GM18867 (cell line): ENCODE measurements at regions not wholly inside any gene's neighbourhood (a gene's known extent, or its start where the extent isn't known, plus 50 kb on each side); places are given as distances from the start of the nearest gene placed in this dataset.
"Not testable (repeated sequence)": the region's sequence is repeated elsewhere in the genome, so short reads cannot be mapped to it uniquely, and the experiment has no call there.

Experiments used
- ATAC-seq: cut with Tn5 transposase; IDR thresholded peaks from one replicate; pipeline ENCODE4 v1.9.1; 2021; ENCODE audit warnings: mild to moderate bottlenecking, moderate library complexity; ENCODE audit not compliant: unreplicated experiment

DNA sequence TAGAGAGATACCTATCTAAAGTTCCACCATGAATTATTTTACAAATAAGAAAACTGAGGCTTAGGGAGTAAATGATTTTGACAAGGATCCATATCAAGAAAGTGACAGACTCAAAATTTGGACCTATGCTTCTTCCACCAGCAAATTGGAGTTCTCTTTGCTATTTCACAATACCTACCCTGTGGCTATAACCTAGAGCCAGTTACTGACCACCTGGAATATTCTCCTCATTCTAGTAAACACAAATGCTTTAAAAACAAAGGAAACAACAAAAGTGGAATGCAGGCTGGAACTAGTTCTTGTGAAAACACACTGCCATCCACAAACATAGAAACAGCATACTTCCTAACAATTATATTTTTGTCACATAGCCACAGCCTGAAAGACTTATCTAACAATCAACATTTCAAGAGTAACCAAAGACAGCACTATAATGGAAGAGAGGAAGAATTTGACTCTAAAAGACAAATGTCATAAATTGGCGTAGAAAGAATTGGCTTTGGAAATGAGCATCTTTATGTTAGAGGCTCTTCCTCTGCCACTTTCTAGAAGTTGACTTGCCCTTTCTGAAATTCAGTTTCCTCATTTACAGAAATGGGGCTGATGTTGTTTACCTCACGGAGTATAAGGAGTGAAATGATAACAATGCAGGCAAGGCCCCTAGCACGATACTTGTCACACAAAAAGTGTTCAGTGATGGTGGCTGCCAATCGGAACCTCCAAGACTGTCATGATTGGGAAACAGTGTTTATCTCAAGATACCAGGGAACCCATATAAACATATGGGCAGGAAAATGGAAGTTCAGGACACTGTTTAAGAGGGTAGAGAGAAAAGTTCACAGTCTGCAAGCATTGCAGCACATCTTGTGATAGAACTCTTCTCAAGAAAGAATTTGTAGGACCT is 138.6 kb upstream of the LGR5 start:
- ATAC-seq, result no peak

DNA sequence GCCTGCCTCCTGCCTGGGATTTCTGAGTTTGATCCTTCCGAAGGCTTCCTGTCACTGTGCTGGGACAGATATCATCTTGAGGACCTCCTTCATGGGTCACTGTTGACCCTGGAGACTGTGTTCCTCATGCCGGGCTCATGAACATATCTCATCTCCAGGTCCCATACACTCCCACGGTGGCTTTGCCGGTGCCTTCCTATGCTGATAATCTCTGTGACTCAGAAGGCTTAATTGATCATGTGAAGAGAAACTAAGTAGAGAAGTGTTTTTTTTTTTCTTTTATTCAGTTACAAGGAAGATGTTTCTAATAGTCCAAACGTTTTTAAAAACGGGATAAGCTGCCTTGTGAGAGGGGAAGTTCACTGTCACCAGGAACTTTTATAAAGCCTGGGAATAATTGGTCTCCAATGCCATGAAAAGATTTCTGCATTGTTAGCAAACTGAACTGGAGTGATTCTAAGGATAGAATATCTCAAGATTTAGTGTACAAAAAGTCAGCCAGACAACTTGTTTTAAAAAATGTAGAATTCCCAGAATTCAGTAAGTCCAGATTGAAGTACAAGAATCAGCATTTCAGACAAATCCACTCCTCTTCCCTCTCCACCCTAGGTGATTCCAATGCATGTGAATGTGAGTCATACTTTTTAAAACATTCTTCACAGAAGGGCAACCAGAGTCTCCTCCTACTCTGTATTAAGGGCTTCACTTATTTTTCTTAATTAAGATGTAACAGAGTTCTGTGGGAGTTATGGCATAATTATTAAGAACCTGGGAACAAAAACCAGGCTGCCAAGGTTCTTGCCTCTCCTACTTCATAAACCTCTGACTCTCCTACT is 139.8 kb upstream of the LGR5 start:
- ATAC-seq, result no peak

DNA sequence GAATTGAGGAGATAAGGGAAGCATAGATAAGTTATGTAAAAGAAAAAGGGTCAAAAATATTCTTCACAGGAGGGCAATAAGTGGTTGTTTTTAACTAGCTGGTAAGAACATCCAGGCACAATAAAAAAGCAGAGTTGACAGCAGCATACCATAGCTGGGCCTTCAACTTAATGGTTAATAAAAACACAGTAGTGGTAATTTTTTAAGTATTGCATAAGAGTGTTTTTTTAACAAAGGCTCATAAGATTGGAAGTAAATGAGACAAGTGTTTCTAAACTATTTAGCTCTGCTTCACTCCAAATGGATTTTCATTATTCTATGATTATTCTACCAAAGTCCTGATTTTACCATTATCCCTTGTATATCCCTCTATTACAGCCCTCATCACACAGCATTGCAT is 140.1 kb upstream of the TSPAN8 start:
- ATAC-seq, result no peak

DNA sequence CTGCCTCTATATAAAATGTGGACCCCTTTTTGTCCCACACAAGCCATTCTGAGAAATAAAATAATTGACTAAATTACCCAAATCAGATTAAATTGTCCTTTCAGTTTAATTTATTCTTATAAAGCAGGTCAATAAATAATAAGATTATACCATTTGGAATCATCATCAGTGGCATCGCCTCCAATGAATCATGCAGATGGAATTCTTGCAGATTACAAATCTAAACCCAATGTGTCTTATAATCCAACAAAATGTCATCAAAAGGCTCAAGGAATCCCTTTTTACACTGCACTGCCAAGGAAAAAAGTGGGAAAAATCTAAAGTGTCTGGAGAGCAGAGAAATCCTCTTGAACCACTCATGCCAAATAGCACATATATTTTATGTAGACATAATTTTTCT is 138.2 kb upstream of the TSPAN8 start:
- ATAC-seq, result no peak

DNA sequence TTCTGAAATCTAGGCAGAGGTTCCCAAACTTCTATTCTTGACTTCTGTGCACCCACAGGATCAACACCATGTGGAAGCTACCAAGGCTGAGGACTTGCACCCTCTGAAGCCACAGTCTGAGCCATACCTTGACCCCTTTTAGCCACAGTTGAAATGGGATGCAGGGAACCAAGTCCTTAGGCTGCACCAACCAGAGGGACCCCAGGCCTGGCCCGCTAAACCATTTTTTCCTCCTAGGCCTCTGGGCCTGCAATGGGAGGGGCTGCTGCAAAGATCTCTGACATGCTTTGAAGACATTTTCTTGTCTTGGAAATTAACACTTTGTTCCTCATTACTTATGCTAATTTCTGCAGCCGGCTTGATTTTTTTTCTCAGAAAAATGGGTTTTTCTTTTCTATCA is 133.9 kb upstream of the TSPAN8 start:
- ATAC-seq, result no peak

DNA sequence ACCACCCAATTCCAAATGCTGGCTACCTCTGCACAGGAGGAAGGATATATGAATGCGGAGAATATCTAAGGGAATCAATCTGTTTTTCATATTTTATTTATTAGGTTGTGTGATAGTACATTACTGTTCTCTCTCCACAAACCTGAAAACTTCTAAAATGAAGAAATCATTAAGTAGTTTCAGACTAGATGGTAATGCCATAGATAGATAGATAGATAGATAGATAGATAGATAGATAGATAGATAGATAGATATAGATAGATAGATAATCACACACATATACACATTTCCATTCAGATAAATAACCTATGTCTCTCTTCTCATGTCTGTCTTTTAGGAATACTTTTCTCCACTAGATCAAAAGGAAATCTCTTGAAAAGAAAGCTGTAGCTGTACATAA is 126.1 kb upstream of the TSPAN8 start:
- ATAC-seq, result no peak

DNA sequence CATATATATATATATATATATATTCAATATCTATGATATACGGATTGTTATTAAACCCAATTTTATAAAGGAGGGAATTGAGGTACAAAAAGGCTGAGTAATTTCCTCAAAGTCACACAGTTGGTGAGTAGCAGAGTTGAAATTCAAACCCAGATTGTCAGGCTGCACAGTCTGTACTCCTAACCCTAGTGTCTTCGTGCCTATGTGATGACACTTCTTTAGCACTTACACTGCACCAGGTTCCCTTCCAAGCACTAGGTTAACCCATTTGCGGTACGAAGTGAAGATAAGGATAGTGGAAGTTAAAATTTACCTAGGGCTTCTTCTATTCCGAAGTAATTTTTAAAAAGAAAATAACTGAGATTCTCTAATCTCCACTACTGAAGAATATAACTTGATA is 125.1 kb upstream of the TSPAN8 start:
- ATAC-seq, result no peak

DNA sequence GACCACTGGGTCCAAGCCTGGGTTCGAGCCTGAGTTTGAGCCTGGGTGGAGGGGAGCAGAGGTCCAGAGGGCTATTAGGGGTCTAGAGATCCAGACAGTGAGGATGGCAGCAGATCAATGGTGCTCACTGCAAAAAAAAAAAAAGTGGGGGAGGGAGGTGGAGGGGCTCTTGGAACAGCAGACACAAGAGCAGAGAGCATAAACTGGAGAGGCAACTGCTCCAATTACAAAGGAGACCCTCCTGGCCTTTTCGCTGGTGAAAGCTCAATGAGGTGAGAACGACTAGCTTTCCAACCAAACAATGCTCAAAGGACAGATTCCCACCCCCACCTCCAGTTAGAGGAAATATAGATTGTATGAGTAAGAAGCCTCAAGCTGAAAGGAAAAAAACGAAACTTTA is 124.2 kb upstream of the TSPAN8 start:
- no peak for ATAC-seq

DNA sequence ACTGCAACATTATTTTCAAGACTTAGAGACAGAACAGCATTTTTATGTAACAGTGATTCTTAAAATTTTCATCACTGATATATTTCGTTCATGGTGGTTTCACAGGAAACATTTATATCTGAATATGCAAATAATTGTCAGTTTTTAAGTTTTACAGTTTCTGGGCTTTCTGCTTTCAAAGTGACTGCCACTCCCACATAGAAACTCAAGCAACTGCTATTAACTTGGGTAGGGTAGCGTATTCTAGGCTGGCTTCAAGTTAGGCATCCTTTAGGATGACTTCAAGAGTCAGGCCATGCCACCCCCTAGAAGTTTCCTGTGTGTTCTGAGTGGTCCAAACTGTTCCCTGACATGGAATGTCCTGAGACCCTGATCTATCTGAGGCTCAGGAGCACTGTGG is 123.6 kb upstream of the TSPAN8 start:
- peak; percentile 60 for ATAC-seq

DNA sequence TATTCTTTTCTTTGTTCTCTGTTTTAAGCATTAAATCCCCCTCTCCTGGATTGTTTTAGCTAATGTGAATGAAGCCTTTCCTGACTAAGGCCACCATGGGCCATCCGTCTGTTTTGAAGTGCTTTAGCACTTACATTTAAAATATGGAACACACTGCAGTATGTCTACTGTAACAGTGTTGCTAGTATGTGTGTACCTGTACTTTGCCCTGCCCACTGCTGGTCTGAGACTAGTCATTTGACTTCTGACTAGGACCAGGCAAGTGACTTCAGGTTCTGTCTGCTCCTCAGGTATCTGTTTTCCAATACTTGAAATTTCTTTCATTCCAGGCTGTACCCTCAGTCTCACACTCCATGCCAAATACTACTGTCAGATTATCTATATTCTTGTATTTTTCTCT is 120.1 kb upstream of the TSPAN8 start:
- ATAC-seq, result no peak

DNA sequence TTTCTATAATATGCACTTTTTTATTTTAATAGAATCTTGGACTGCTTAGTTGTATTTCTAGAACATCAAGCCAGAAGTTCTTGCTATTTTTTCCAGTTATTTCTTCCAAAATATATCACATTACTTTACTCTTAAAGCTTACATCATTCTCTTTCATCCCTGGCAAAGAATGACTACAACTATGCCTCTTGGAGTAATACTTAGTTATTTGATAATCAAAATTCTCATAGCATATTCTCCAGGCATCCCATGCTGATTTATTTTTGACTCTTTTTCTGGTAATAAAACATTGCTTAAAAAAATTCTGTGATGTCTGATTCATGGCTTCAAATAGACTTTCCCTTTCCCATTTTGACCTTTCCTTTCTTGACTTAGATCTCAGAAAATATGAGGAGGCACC is 118.7 kb upstream of the TSPAN8 start:
- ATAC-seq, result no peak

DNA sequence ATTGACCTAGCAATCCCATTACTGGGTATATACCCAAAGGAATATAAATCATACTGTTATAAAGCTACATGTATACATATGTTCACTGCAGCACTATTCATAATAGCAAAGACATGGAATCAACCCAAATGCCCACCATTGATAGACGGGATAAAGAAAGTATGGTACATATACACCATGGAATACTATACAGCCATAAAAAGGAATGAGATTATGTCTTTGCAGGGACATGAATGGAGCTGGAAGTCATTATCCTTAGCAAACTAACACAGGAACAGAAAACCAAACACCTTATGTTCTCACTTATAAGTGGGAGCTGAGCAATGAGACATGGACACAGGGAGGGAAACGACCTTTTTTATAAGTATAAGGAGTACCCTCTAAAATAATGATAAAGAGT is 113.0 kb upstream of the TSPAN8 start:
- ATAC-seq, result not testable (repeated sequence)

DNA sequence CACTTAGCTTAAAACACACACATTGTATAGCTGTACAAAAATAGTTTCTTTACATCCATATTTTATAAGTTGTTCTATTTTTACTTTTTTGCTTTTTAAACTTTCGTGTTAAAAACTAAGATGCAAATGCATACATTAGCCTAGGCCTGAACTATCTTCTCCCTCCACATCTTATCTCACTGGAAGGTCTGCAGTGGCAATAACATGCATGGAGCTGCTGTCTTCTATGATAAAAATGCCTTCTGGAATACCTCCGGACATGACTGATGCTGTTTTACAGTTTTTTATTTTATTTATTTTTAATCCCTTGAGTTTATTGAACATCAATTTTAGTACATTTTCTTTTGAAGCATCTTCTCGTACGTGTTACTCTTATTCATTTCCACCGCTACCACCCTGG is 112.3 kb upstream of the TSPAN8 start:
- ATAC-seq, result no peak

DNA sequence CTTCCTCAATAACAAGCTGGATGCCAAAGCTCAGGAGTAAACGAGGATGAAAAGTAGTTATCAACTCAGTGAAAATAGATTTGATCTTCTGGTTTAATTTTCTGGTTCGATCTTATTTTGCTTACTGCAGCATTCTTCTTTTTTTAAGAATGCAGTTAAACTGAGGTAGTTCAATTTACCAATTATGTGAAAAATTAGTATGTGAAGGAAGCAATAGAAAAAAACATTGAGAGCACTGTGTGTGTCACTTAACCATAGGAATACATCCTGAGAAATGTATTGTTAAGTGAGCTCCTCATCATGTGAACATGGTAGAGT is 111.4 kb upstream of the TSPAN8 start:
- ATAC-seq, result no peak

DNA sequence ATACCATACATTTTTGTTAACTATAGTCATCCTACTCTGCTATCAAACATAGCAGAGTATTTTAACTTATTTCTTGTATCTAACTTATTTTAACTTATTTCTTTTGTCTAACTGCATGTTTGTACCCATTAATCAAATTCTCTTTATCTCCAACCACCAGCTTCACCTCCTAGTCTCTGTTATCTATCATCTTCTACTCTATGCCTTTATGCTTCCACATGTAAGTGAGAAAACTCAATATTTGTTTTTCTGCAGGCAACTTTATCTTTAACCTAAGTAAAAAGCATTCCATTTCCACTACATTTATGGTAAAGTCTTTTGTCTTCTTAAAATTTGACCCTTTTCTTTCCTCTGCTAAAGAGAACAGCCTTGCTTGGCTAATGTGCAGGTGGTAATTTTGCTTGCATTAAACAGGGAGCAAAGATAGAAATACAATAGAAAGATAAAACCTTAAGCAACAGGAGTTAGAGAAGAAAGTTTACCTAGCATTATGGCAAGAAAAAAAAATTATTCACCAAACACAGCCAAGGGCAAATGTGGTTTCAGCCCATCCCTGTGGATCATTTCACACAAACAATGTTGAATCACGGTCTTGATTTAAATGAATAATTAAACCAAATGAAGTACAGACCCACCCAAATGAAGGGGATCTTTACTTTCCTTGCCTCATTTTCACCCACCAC is 110.9 kb upstream of the TSPAN8 start:
- ATAC-seq, result no peak

DNA sequence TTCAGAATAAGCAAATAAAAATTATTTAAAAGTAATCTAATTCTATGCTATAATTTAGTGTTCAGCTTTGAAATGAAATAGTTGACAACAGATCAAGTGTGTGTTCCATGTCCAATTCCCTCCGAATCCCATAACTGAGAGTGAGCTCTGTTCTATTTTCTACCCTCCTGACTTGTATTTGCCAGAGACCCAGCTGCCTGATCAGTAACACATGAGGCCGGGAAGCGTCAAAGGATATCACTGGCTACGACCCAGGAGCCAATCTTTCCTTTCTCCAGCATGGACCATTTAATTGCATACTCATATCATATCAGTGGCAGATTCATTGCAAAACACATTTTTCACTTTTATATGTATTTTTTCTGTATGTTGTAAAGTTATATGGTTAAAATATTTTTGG is 108.8 kb upstream of the TSPAN8 start:
- ATAC-seq, result no peak

DNA sequence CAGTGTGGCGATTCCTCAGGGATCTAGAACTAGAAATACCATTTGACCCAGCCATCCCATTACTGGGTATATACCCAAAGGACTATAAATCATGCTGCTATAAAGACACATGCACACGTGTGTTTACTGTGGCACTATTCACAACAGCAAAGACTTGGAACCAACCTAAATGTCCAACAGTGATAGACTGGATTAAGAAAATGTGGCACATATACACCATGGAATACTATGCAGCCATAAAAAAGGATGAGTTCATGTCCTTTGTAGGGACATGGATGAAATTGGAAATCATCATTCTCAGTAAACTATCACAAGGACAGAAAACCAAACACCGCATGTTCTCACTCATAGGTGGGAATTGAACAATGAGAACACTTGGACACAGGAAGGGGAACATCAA is 107.9 kb upstream of the TSPAN8 start:
- ATAC-seq, result not testable (repeated sequence)

DNA sequence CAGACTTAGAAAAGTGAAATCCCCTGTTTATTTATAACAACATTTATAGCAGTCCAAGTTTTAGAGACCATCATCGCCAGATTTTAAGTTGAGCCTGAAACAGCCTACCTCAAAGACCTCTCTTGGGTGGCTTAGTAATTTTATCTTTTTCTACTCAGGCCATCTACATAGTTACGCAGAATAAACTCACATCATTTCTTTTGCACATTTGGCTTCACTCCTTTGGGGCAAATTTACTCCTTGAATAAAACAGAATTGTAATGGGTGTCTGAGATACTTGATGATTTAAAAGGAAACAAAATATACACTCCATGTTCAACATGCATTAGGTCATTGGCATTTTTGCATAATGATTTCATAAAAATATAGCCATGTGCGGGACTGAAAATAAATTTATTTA is 104.7 kb upstream of the TSPAN8 start:
- ATAC-seq, result no peak

DNA sequence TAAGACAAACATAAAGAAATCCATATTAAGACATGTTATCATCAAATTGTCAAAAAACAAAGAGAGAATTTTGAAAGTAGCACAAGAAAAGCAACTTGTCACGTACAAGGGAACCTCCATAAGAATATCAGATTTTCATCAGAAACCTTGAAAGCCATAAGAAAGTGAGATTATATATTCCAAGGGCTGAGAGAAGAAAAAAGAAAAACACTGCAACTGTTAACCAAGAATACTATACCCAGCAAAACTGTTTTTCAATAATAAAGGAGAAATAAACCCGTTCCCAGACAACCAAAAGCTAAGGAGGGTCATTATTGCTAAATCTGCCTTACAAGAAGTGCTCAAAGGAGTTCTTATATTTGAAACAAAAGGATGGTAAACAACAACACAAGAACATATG is 94.7 kb upstream of the TSPAN8 start:
- no peak for ATAC-seq

DNA sequence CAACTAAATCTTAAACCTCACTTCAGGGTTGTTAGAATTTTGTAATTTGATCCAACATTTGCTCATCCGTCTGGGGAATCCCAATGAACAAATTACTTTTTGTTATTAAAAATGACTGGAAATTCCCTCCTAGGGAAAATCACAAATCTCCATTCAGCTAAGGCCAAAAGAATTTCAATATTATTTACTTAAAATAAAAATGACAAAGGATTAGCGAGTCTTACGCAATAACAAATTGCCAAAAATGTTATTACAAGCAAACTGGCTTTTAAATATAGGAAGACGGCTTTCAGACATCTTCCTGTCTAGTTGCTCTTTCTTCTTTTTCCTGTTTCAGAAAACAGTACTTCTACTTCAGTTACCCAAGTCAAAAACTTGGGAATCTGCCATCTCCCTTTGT is 92.4 kb upstream of the TSPAN8 start:
- no peak for ATAC-seq

DNA sequence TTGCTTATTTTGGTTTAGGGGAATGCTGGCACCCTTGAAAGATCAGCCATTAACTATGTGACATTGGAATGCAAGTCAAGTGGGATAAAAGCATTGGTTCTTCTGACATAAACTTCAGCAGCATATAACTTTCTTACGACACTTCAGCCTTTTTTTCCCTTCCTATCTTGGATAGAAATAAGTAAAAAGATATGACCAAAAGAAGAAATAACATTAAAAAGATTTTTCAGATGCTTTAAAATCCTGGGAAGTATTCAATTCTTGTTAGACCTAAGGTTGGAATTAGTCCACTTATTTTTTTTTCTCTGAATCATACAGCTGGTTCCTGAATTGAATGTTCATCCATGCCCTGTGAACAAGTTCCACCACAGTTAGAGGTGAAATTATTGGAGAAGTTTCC is 85.6 kb upstream of the TSPAN8 start:
- no peak for ATAC-seq

DNA sequence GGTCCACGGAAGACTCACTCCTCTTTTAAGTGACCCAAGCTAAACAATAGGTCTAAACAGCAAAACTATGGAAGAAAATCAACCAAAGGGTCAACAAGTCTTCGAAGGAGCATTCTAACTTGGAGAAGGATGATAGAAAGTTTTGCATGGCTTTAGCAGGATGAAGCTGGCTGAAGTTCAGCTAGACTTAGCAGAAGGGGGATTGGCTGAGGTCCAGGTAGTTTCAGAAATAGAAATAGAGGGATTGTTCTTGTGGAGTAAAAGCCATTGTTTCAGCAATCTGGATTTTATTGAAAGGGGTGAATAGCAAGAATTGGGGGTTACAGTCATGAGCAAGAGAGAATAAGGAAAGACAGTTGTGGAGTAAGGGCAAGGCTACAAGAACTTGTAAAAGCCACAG is 84.7 kb upstream of the TSPAN8 start:
- no peak for ATAC-seq
